ENCODE measurements at regions not wholly inside any gene's neighbourhood (a gene's known extent, or its start where the extent isn't known, plus 50 kb on each side); places are given as distances from the start of the nearest gene placed in this dataset.

- Histone ChIP-seq H3K4me1 (ENCODE audit: insufficient read depth, low read length) (no peaks in the 10 kb centered on the region), H3K27me3 (ENCODE audit: insufficient read depth, low read length, poor library complexity) (no peaks in the 10 kb centered on the region), H2AFZ (ENCODE audit: low read depth, low read length) (no peak overlapping the region), H3K27ac (ENCODE audit: low read length) (no peak overlapping the region), H3K4me3 (ENCODE audit: low read depth in 1 of 2, low read length in 2 of 2) (no peak overlapping the region), H3K36me3 (ENCODE audit: insufficient read depth, low read length) (no peaks in the 10 kb centered on the region), H4K20me1 (ENCODE audit: insufficient read depth, low read length) (no peaks in the 10 kb centered on the region), H3K79me2 (ENCODE audit: insufficient read depth, low read length) (no peaks in the 10 kb centered on the region), H3K9me3 (ENCODE audit: insufficient read depth, low read length, severe bottlenecking) (no peaks in the 10 kb centered on the region), H3K9ac (ENCODE audit: low read depth, low read length) (no peak overlapping the region), H3K4me2 (ENCODE audit: insufficient read depth, low read length) (no peak overlapping the region)
- TF ChIP-seq EZH2 (IDR thresholded peaks at IDR 0.05; ENCODE audit: borderline replicate concordance, low read depth, low read length, severe bottlenecking) (no peak), CTCF (IDR thresholded peaks at IDR 0.05; ENCODE audit: borderline replicate concordance, extremely low read depth, low read length, poor library complexity, severe bottlenecking) (no peak)
- ATAC-seq (ENCODE audit: insufficient read depth, low read depth): no peak
- no peak for DNase-seq
Measured at GRCh38 chr12:91786499-91787272, 359.0 kb downstream of the BTG1 start.

GRCh38 chr12:91785655-91786498 lies 359.8 kb downstream of the BTG1 start:
- no peak overlapping the region for H3K27ac ChIP-seq (ENCODE audit: low read length)
- DNase-seq (no peak), ATAC-seq (ENCODE audit: insufficient read depth, low read depth) (no peak)
- H3K36me3 ChIP-seq (ENCODE audit: insufficient read depth, low read length): no peaks in the 10 kb centered on the region
- no peaks in the 10 kb centered on the region for H3K9me3 ChIP-seq (ENCODE audit: insufficient read depth, low read length, severe bottlenecking)
- H2AFZ ChIP-seq (ENCODE audit: low read depth, low read length): no peak overlapping the region
- H3K4me3 ChIP-seq (ENCODE audit: low read depth in 1 of 2, low read length in 2 of 2): no peak overlapping the region
- H3K79me2 ChIP-seq (ENCODE audit: insufficient read depth, low read length): no peaks in the 10 kb centered on the region
- H3K4me1 ChIP-seq (ENCODE audit: insufficient read depth, low read length): no peaks in the 10 kb centered on the region
- H3K27me3 ChIP-seq (ENCODE audit: insufficient read depth, low read length, poor library complexity): no peaks in the 10 kb centered on the region
- no peak for TF ChIP-seq EZH2 (IDR thresholded peaks at IDR 0.05; ENCODE audit: borderline replicate concordance, low read depth, low read length, severe bottlenecking)
- no peak for TF ChIP-seq CTCF (IDR thresholded peaks at IDR 0.05; ENCODE audit: borderline replicate concordance, extremely low read depth, low read length, poor library complexity, severe bottlenecking)
- H3K9ac ChIP-seq (ENCODE audit: low read depth, low read length): no peak overlapping the region
- H4K20me1 ChIP-seq (ENCODE audit: insufficient read depth, low read length): no peaks in the 10 kb centered on the region
- no peak overlapping the region for H3K4me2 ChIP-seq (ENCODE audit: insufficient read depth, low read length)

- no peaks in the 10 kb centered on the region for H3K9me3 ChIP-seq (ENCODE audit: insufficient read depth, low read length, severe bottlenecking)
- no peak overlapping the region for H3K4me3 ChIP-seq (ENCODE audit: low read depth in 1 of 2, low read length in 2 of 2)
- H3K36me3 ChIP-seq (ENCODE audit: insufficient read depth, low read length): no peaks in the 10 kb centered on the region
Measured at GRCh38 chr12:91781114-91781513, 364.5 kb downstream of the BTG1 start.

More at GRCh38 chr12:91781114-91781513, 364.5 kb downstream of the BTG1 start:
- H3K4me2 ChIP-seq (ENCODE audit: insufficient read depth, low read length): no peak overlapping the region
- H2AFZ ChIP-seq (ENCODE audit: low read depth, low read length): no peak overlapping the region
- no peak overlapping the region for H3K27ac ChIP-seq (ENCODE audit: low read length)
- H3K4me1 ChIP-seq (ENCODE audit: insufficient read depth, low read length): peaks cover 15% of the 10 kb centered on the region
- no peak overlapping the region for H3K9ac ChIP-seq (ENCODE audit: low read depth, low read length)
- TF ChIP-seq EZH2 (IDR thresholded peaks at IDR 0.05; ENCODE audit: borderline replicate concordance, low read depth, low read length, severe bottlenecking) (no peak), CTCF (IDR thresholded peaks at IDR 0.05; ENCODE audit: borderline replicate concordance, extremely low read depth, low read length, poor library complexity, severe bottlenecking) (no peak)
- ATAC-seq (ENCODE audit: insufficient read depth, low read depth): 0 out of 3 replicates have a peak, but pooled peaks have one; percentile 40
- H3K27me3 ChIP-seq (ENCODE audit: insufficient read depth, low read length, poor library complexity): no peaks in the 10 kb centered on the region
- no peaks in the 10 kb centered on the region for H3K79me2 ChIP-seq (ENCODE audit: insufficient read depth, low read length)
- DNase-seq: no peak
- no peaks in the 10 kb centered on the region for H4K20me1 ChIP-seq (ENCODE audit: insufficient read depth, low read length)
